GM19438 (cell line): ENCODE measurements at regions not wholly inside any gene's neighbourhood (a gene's known extent, or its start where the extent isn't known, plus 50 kb on each side); places are given as distances from the start of the nearest gene placed in this dataset.
"Not testable (repeated sequence)": the region's sequence is repeated elsewhere in the genome, so short reads cannot be mapped to it uniquely, and the experiment has no call there.

Source experiments
- ATAC-seq: cut with Tn5 transposase; IDR thresholded peaks from one replicate; pipeline ENCODE4 v1.9.1; 2021; ENCODE audit warnings: low read depth; ENCODE audit not compliant: unreplicated experiment

GRCh38 chr21:25280061-25280460 is 327.2 kb downstream of the MRPL39 start:
- ATAC-seq: no peak

GRCh38 chr21:25273959-25274358 is 333.3 kb downstream of the MRPL39 start:
- ATAC-seq: no peak

- ATAC-seq: no peak
Observed at GRCh38 chr21:25254491-25255174, 352.6 kb downstream of the MRPL39 start.

GRCh38 chr21:25246546-25246945 is 360.7 kb downstream of the MRPL39 start:
- no peak for ATAC-seq

DNA sequence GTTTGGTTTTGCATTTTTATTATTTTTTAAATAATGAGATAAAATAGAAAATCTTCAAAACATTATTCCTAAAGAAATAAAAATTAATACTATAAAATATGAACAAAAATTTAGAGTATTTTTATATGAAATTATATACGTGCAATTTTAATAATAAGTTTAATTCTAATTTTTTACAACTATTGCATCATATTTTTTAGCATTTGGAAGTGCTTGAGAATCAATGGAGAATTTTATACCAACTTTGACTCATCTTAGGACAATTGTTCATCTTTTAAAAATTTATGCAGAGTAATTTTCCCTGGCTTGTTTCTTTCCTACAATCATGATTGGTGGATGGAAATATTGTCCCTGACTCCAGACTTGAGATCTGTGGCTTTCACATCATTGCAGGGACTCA is 362.5 kb downstream of the MRPL39 start:
- ATAC-seq: no peak

DNA sequence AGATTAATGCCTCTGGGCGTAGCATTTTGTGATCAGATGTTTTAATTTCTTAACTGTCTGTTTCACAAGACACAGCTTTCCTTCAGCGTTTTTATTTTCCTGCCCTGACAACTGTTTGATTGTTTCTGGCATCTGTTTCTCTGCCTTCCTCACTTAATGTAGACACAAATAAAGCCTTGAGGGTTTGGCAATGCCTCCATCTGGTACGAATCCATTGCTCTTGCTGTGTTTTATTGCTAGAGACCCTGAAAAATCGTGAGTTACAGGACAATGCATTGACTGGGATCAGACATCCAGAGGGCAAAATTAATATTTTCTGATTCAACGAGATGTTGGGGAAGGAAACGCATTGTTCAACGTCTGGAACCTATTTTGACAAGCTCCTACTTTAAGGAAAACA is 363.5 kb downstream of the MRPL39 start:
- ATAC-seq: no peak

- no peak for ATAC-seq
Observed at GRCh38 chr21:25240974-25241373, 366.3 kb downstream of the MRPL39 start.

GRCh38 chr21:25234857-25235801 is 372.2 kb downstream of the MRPL39 start:
- no peak for ATAC-seq

DNA sequence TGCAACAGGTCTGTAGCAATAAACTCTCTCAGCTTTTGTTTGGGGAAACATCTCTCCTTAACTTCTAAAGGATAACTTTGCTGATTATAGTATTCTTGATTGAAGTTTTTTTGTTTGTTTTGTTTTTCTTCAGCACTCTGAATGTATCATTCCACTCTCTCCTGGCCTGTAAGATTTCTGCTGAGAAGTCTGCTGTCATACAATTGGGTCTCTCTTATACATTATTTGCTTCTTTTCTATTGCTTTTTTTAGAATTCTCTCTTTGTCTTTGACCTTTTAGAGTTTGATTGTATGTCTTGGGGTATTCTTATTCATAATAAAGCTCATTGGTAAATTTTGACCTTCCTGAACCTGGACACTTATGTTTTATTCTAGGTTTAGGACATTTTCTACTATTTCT is 386.3 kb downstream of the MRPL39 start:
- ATAC-seq: no peak

DNA sequence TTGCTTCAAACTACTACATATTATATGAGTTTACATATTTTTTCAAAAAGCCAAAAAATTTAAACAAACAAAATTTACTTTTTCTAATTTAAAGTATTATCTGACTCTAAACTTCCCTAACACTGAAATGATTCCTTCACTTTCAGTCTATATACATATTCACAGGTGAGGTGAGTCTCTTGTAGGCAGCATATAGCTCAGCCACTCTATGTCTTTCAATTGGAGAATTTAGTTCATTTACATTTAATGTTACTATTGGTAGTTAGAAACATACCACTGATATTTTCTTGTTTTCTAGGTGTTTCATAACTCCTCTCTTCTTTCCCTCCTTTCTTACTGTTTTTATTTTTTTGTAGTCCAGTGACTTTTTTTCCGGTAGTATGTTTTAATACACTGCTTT is 387.1 kb downstream of the MRPL39 start:
- ATAC-seq: no peak

GRCh38 chr21:25215698-25216384 is 391.4 kb downstream of the MRPL39 start:
- ATAC-seq: peak; percentile 81

GRCh38 chr21:25214676-25215075 is 392.6 kb downstream of the MRPL39 start:
- ATAC-seq: no peak

DNA sequence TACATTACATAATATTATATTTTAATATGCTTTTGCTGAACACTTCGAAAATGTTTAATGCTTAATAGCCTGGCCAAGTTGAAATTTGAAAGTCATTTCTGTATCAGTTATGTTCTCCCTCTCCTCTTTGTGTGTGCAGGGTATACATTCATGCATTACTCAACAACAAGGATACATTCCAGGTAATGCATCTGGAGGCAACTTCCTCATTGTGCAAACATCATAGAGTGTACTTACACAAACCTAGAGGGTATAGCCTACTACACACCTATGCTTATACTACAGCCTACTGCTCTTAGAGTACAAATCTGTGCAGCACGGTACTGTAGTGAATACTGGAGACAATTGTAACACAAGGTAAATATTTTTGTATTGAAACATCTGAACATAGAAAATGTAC is 407.3 kb downstream of the MRPL39 start:
- ATAC-seq: no peak

DNA sequence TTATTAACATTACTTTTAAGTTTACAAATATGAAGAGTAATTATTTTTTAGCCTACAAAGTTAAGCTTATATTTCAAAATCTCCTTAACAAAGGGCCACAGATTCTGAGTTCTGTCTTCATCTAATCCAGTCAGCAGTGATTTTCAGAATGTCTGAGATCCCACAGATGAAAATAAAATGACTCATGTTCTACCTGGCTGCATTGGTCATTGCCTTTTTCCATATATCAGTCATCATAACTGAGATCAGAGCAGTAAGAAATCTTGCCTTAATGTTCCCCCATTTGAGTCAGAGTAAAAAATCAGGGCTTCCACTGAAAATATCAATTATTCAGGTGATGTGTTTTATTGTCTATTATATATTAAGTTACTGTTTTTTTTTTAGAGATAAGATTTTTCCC is 416.1 kb downstream of the MRPL39 start:
- ATAC-seq: no peak

DNA sequence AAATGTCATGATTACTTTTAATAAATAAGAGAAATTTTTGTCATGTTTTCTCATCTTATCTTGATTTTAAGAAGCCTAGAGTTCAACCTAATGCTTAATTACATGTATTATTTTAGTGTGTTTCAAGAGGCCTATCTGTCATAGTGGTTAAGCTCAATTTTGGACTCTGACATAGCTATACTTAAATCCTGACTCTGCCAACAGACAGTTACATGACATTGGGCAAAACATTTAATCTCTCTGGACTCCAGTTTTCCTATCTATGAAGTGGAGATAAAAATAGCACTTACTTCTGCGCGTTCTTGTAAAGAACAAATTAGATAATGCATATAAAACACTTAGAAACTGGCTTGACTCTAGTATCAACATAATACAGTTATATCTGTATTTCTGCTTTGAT is 417.8 kb downstream of the MRPL39 start:
- no peak for ATAC-seq

DNA sequence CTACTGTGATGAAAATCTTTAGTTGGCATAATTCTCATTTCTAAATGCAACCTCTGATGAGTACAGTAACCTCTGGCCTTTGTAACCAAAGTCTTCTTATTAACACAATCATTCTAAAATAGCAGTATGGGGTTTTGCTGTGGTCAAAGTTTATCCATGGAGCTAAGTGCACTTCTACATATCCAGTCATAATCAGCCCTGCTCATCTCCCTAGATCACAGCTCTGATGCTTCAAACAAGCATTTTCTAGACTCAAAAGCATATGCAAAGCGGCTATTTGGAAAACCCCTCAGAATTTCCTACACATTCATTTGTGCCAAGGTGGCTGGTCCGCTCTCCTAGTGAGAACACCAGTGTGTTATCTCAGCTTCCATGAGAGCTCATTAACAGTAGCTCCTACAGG is 418.6 kb downstream of the MRPL39 start:
- peak; percentile 40 for ATAC-seq

GRCh38 chr21:25186273-25186672 is 421.0 kb downstream of the MRPL39 start:
- no peak for ATAC-seq

- no peak for ATAC-seq
Observed at GRCh38 chr21:25183577-25183976, 423.7 kb downstream of the MRPL39 start.

GRCh38 chr21:25181690-25182089 is 425.6 kb downstream of the MRPL39 start:
- ATAC-seq: not testable (repeated sequence)

GRCh38 chr21:25179116-25179515 is 428.2 kb downstream of the MRPL39 start:
- no peak for ATAC-seq
